Mucosa of gallbladder (tissue), 1 donor: ENCODE measurements at regions not wholly inside any gene's neighbourhood (a gene's known extent, or its start where the extent isn't known, plus 50 kb on each side); places are given as distances from the start of the nearest gene placed in this dataset.
"Not testable (repeated sequence)": the region's sequence is repeated elsewhere in the genome, so short reads cannot be mapped to it uniquely, and the experiment has no call there.

Experiments used
- DNase-seq: peaks from one replicate; pipeline ENCODE4 v3.0.0-alpha.2; 2020; ENCODE audit warnings: low spot score
- donor health status: DM: no; HTN: no; CAD: no.

- DNase-seq, result no peak
Measured at GRCh38 chrX:120753413-120754251, 122.0 kb downstream of the CT47B1 start.

GRCh38 chrX:120752431-120753082 lies 122.7 kb upstream of the C1GALT1C1 start:
- no peak for DNase-seq

GRCh38 chrX:120751683-120752082 lies 121.8 kb upstream of the C1GALT1C1 start:
- DNase-seq, result no peak

- no peak for DNase-seq
Measured at GRCh38 chrX:120750381-120750780, 120.5 kb upstream of the C1GALT1C1 start.

GRCh38 chrX:120749141-120749846 lies 119.4 kb upstream of the C1GALT1C1 start:
- no peak for DNase-seq

- DNase-seq, result no peak
Measured at GRCh38 chrX:120746153-120746552, 116.3 kb upstream of the C1GALT1C1 start.

- DNase-seq, result no peak
Measured at GRCh38 chrX:120742946-120743665, 113.3 kb upstream of the C1GALT1C1 start.

- no peak for DNase-seq
Measured at GRCh38 chrX:120741452-120741851, 111.6 kb upstream of the C1GALT1C1 start.

- DNase-seq, result no peak
Measured at GRCh38 chrX:120740072-120740471, 110.2 kb upstream of the C1GALT1C1 start.

GRCh38 chrX:120739300-120739699 lies 109.4 kb upstream of the C1GALT1C1 start:
- no peak for DNase-seq

GRCh38 chrX:120736989-120737388 lies 107.1 kb upstream of the C1GALT1C1 start:
- no peak for DNase-seq

GRCh38 chrX:120735966-120736365 lies 106.1 kb upstream of the C1GALT1C1 start:
- DNase-seq, result no peak

- no peak for DNase-seq
Measured at GRCh38 chrX:120732879-120733278, 103.0 kb upstream of the C1GALT1C1 start.

GRCh38 chrX:120732461-120732860 lies 102.6 kb upstream of the C1GALT1C1 start:
- DNase-seq, result no peak

GRCh38 chrX:120731386-120731785 lies 101.5 kb upstream of the C1GALT1C1 start:
- DNase-seq, result no peak

- not testable (repeated sequence) for DNase-seq
Measured at GRCh38 chrX:120729506-120730255, 99.8 kb upstream of the C1GALT1C1 start.

GRCh38 chrX:120727911-120728310 lies 98.1 kb upstream of the C1GALT1C1 start:
- no peak for DNase-seq

- no peak for DNase-seq
Measured at GRCh38 chrX:120727452-120727851, 97.6 kb upstream of the C1GALT1C1 start.

- DNase-seq, result no peak
Measured at GRCh38 chrX:120726294-120726693, 96.4 kb upstream of the C1GALT1C1 start.

GRCh38 chrX:120725874-120726273 lies 96.0 kb upstream of the C1GALT1C1 start:
- no peak for DNase-seq

GRCh38 chrX:120719622-120720021 lies 89.8 kb upstream of the C1GALT1C1 start:
- DNase-seq, result no peak
